ENCODE measurements at regions not wholly inside any gene's neighbourhood (a gene's known extent, or its start where the extent isn't known, plus 50 kb on each side); places are given as distances from the start of the nearest gene placed in this dataset.

DNA sequence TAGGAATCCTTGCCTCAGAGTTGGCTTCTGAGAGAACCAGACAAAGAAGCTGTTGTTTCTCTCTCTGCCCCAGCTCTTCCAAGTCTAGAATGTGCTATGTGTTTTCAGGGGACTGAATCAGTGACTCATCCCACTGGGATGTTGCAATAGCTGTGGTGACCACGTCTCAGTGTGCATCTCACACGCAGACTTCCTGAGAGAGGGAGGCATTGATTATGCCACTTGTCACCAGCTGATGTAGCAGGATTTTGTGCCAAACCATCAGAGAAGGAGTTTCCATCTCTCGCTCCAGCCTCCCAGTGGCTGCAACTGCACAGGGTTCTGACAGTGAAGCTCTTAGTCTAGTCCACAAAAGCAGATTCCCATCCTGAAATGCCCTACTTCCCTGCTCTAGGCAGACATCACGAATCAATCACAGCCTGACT lies 455.8 kb downstream of the MIAT start:
- TF ChIP-seq TAF1 (IDR thresholded peaks at IDR 0.05; ENCODE audit: borderline replicate concordance, insufficient read depth, low read length) (no peak), POLR2AphosphoS5 (IDR thresholded peaks at IDR 0.05; ENCODE audit: low read depth, low read length) (no peak), SIN3A (IDR thresholded peaks at IDR 0.05; ENCODE audit: borderline replicate concordance, insufficient read depth, low read length) (no peak)

Measured in PFSK-1 (cell line).